ENCODE measurements at regions not wholly inside any gene's neighbourhood (a gene's known extent, or its start where the extent isn't known, plus 50 kb on each side); places are given as distances from the start of the nearest gene placed in this dataset.

GRCh38 chr9:121581786-121582600, 69.4 kb upstream of the DAB2IP start:
- TF ChIP-seq CTCF (IDR thresholded peaks at IDR 0.05) (no peak), POLR2A (IDR thresholded peaks at IDR 0.05) (no peak), POLR2AphosphoS5 (IDR thresholded peaks at IDR 0.05) (no peak)

All from transverse colon (tissue), 4 donors.